HepG2 (cell line): ENCODE measurements at regions not wholly inside any gene's neighbourhood (a gene's known extent, or its start where the extent isn't known, plus 50 kb on each side); places are given as distances from the start of the nearest gene placed in this dataset.

Experiments used
- ATAC-seq: fragments of 200-7000 bp; cut with Tn5 transposase; 3 replicates; pipeline ENCODE4 v1.9.1; 2020; ENCODE audit warnings: mild to moderate bottlenecking, moderate library complexity
- BruUV-seq: library from RNA; stranded (reverse); fragments of 400-500 nt; replicated peaks from 2 replicates; lab custom pipeline; 2021; lab: Mats Ljungman, UMichigan
- CTCF ChIA-PET: fragments of 300-600 bp; formaldehyde crosslinking; extraction: SDS; loops from one replicate; lab custom pipeline; 2021; ENCODE audit warnings: low total read pairs, inconsistent platforms, low intra/inter-chr PET ratio; lab: Yijun Ruan, JAX
- POLR2A ChIA-PET: fragments of 350-600 bp; sonication (Branson Sonifier 250); formaldehyde crosslinking; loops from one replicate; lab custom pipeline; 2020; ENCODE audit warnings: antibody characterized with exemption, inconsistent platforms; lab: Yijun Ruan, JAX
- DNase-seq: peaks from one replicate; pipeline ENCODE4 v3.0.0-alpha.2; 2015; ENCODE audit warnings: low spot score
- FAIRE-seq: peaks from 3 replicates; lab custom pipeline; 2011; peaks lifted over from hg19 to GRCh38; lab: Jason Lieb, UNC
- H2AFZ ChIP-seq: one replicate; pipeline ENCODE4 v1.6.1; 2011; ENCODE audit warnings: low read length, inconsistent platforms
- H3K27ac ChIP-seq: fragments of 300-600 bp; 3 replicates; pipeline ENCODE4 v1.8.0; 2011; ENCODE audit warnings: mixed run types, mild to moderate bottlenecking, mixed read lengths, low read length, inconsistent platforms; ENCODE audit not compliant: insufficient read depth; ENCODE audit errors: extremely low read length
- H3K27me3 ChIP-seq, 2 experiments: fragments of 200-600 bp in 1 of 2; 2 replicates in 1 of 2; 3 replicates in 1 of 2; pipeline versions ENCODE4 v1.6.0 to v1.8.0; 2011; ENCODE audit warnings: low read length in 2 of 2, mild to moderate bottlenecking in 2 of 2, moderate library complexity in 2 of 2, inconsistent platforms in 1 of 2; ENCODE audit not compliant: insufficient read depth in 2 of 2, control insufficient read depth in 1 of 2
- H3K36me3 ChIP-seq, 2 experiments: fragments of 200-600 bp in 1 of 2; replicated peaks in 1 of 2; 2 replicates in 1 of 2; 3 replicates in 1 of 2; pipeline versions ENCODE4 v1.5.1 to v1.8.0; 2011; ENCODE audit warnings: low read length in 2 of 2, inconsistent platforms in 1 of 2; ENCODE audit not compliant: insufficient read depth in 2 of 2, control insufficient read depth in 1 of 2
- H3K4me1 ChIP-seq: 2 replicates; pipeline ENCODE4 v1.5.1; 2012; ENCODE audit warnings: low read length, inconsistent platforms; ENCODE audit not compliant: insufficient read depth
- H3K4me2 ChIP-seq: 2 replicates; pipeline ENCODE4 v1.6.0; 2011; ENCODE audit warnings: low read depth, low read length, inconsistent platforms
- H3K4me3 ChIP-seq, 3 experiments: fragments of 200-600 bp in 1 of 3; sonication (generic), shearing (Covaris generic) in 1 of 3; replicated peaks in 1 of 3; 2 replicates each; pipeline ENCODE4 v1.5.1; 2011 to 2016; ENCODE audit warnings: low read length in 3 of 3, inconsistent platforms in 2 of 3, low read depth in 2 of 3, mild to moderate bottlenecking in 2 of 3, control low read depth in 1 of 3, mixed read lengths in 1 of 3; ENCODE audit not compliant: insufficient read depth in 1 of 3
- H3K79me2 ChIP-seq: one replicate; pipeline ENCODE4 v1.6.1; 2011; ENCODE audit warnings: low read length, inconsistent platforms; ENCODE audit not compliant: insufficient read depth
- H3K9ac ChIP-seq: 2 replicates; pipeline ENCODE4 v1.6.0; 2011; ENCODE audit warnings: mild to moderate bottlenecking, low read depth, low read length, inconsistent platforms; ENCODE audit not compliant: insufficient read depth
- H3K9me3 ChIP-seq: 2 replicates; pipeline ENCODE4 v1.5.1; 2012; ENCODE audit warnings: mild to moderate bottlenecking, low read length
- H4K20me1 ChIP-seq: 2 replicates; pipeline ENCODE4 v1.6.0; 2011; ENCODE audit warnings: inconsistent platforms, mild to moderate bottlenecking, low read length, moderate library complexity; ENCODE audit not compliant: insufficient read depth
- CENPBD1 ChIP-seq: sonication (generic); formaldehyde crosslinking; IDR thresholded peaks from 2 replicates; pipeline ENCODE4 v1.8.0; 2022; ENCODE audit warnings: missing genetic modification reagents, low read depth, mild to moderate bottlenecking, borderline replicate concordance
- FOXO1 ChIP-seq: sonication (generic); formaldehyde crosslinking; IDR thresholded peaks from 2 replicates; pipeline ENCODE4 v1.4.0; 2020; ENCODE audit warnings: missing genetic modification reagents
- HHEX ChIP-seq: IDR thresholded peaks from 2 replicates; pipeline ENCODE4 v1.6.1; 2016; ENCODE audit warnings: control low read depth
- HNF4G ChIP-seq, 2 experiments: sonication (generic) in 1 of 2; formaldehyde crosslinking in 1 of 2; IDR thresholded peaks; 2 replicates each; pipeline versions ENCODE4 v1.4.0 to v1.6.1; 2011 to 2020; ENCODE audit warnings: borderline replicate concordance in 2 of 2, low read depth in 2 of 2, mild to moderate bottlenecking in 2 of 2, low read length in 1 of 2, missing genetic modification reagents in 1 of 2, moderate library complexity in 1 of 2
- ISX ChIP-seq: sonication (generic); formaldehyde crosslinking; conservative IDR thresholded peaks from 2 replicates; pipeline ENCODE4 v1.5.0; 2020; ENCODE audit warnings: missing genetic modification reagents
- KDM6A ChIP-seq: IDR thresholded peaks from 2 replicates; pipeline ENCODE4 v1.6.1; 2016; ENCODE audit warnings: low read depth
- PBX3 ChIP-seq: sonication (generic); formaldehyde crosslinking; IDR thresholded peaks from 2 replicates; pipeline ENCODE4 v1.8.1; 2023; ENCODE audit warnings: missing genetic modification reagents, inconsistent platforms, borderline replicate concordance
- RXRA ChIP-seq: sonication (generic); formaldehyde crosslinking; IDR thresholded peaks from 2 replicates; pipeline ENCODE4 v1.5.1; 2020; ENCODE audit warnings: missing genetic modification reagents
- SKIL ChIP-seq: sonication (generic); formaldehyde crosslinking; IDR thresholded peaks from 2 replicates; pipeline ENCODE4 v1.8.0; 2022; ENCODE audit warnings: missing genetic modification reagents, mild to moderate bottlenecking, moderate library complexity, borderline replicate concordance
- SOX5 ChIP-seq: IDR thresholded peaks from 2 replicates; pipeline ENCODE4 v1.6.1; 2016; ENCODE audit warnings: borderline replicate concordance
- THAP7 ChIP-seq: sonication (generic); formaldehyde crosslinking; IDR thresholded peaks from 2 replicates; pipeline ENCODE4 v1.8.1; 2023; ENCODE audit warnings: mild to moderate bottlenecking, missing genetic modification reagents
- YEATS2 ChIP-seq: sonication (generic); formaldehyde crosslinking; IDR thresholded peaks from 2 replicates; pipeline ENCODE4 v1.4.0; 2020; ENCODE audit warnings: missing genetic modification reagents, borderline replicate concordance
- ZBTB43 ChIP-seq: sonication (generic); formaldehyde crosslinking; conservative IDR thresholded peaks from 2 replicates; pipeline ENCODE4 v1.4.0; 2020; ENCODE audit warnings: missing genetic modification reagents
- ZNF18 ChIP-seq: sonication (generic); formaldehyde crosslinking; IDR thresholded peaks from 2 replicates; pipeline ENCODE4 v1.8.0; 2022; ENCODE audit warnings: mild to moderate bottlenecking, missing genetic modification reagents; ENCODE audit not compliant: insufficient replicate concordance
- ZNF224 ChIP-seq: sonication (generic); formaldehyde crosslinking; IDR thresholded peaks from 2 replicates; pipeline ENCODE4 v1.5.0; 2020; ENCODE audit warnings: mild to moderate bottlenecking, missing genetic modification reagents
- ZNF263 ChIP-seq: sonication (generic); formaldehyde crosslinking; IDR thresholded peaks from 2 replicates; pipeline ENCODE4 v1.4.0; 2020; ENCODE audit warnings: missing genetic modification reagents
- ZNF644 ChIP-seq: IDR thresholded peaks from 2 replicates; pipeline ENCODE4 v1.6.1; 2016; ENCODE audit warnings: low read depth
- ZNF652 ChIP-seq: IDR thresholded peaks from 2 replicates; pipeline ENCODE4 v1.6.1; 2016; ENCODE audit warnings: low read depth, borderline replicate concordance
- WGBS: methylation state at CpG from one replicate; pipeline ENCODE4 v1.1.6; 2017; ENCODE audit warnings: low lambda C conversion rate; 5-methylcytosine and 5-hydroxymethylcytosine counted together
- in situ Hi-C: cut with HindIII; loops from 2 replicates; pipeline ENCODE4 v1.10.0; 2017; ENCODE audit warnings: low pct_unique_long_range_greater_than_20kb; ENCODE audit not compliant: extremely low pct_ligation_motif_present
- intact Hi-C: fragments of 100-400 bp; cut with micrococcal nuclease; formaldehyde crosslinking; loops from one replicate; pipeline ENCODE4 v1.10.0; 2022; ENCODE audit not compliant: unreplicated experiment

- H3K9ac ChIP-seq, result no peak overlapping the region
- no TSS peak for BruUV-seq
These were observed 147.5 kb downstream of the NDFIP2 start for GRCh38 chr13:79628463-79628862.

More at GRCh38 chr13:79628463-79628862, 147.5 kb downstream of the NDFIP2 start:
- H3K79me2 ChIP-seq, result no peaks in the 10 kb centered on the region
- no peaks in the 10 kb centered on the region for H3K9me3 ChIP-seq
- H3K4me2 ChIP-seq, result no peak overlapping the region
- CTCF ChIA-PET, result no interaction called here
- WGBS, result 31% methylated on average over 4 of the region's 4 CpGs
- H3K27ac ChIP-seq, result no peak overlapping the region
- no peak overlapping the region for H3K4me3 ChIP-seq
- H3K36me3 ChIP-seq, result no peaks in the 10 kb centered on the region
- DNase-seq, result no peak
- H3K27me3 ChIP-seq, result no peaks in the 10 kb centered on the region
- in situ Hi-C loops, result no loop called here
- no peak for TF ChIP-seq YEATS2 (CRISPR knock-in tag)
- TF ChIP-seq ZNF652, result no peak
- TF ChIP-seq THAP7 (CRISPR knock-in tag), result no peak
- no peak for TF ChIP-seq PBX3 (CRISPR knock-in tag)
- no peak for TF ChIP-seq CENPBD1 (CRISPR knock-in tag)
- TF ChIP-seq ISX (CRISPR knock-in tag), result no peak
- TF ChIP-seq FOXO1 (CRISPR knock-in tag), result no peak
- TF ChIP-seq ZNF644 (CRISPR knock-in tag), result no peak
- no peak for TF ChIP-seq RXRA
- TF ChIP-seq ZNF18 (CRISPR knock-in tag), result no peak
- TF ChIP-seq ZNF224, result no peak
- TF ChIP-seq SKIL (CRISPR knock-in tag), result no peak
- no peak for TF ChIP-seq HNF4G (IDR thresholded peaks at IDR 0.05; ENCODE audit: borderline replicate concordance, low read depth, low read length)
- no peak for TF ChIP-seq HNF4G (CRISPR knock-in tag; IDR thresholded peaks at IDR 0.05; ENCODE audit: borderline replicate concordance, low read depth)
- no peak for TF ChIP-seq SOX5 (CRISPR knock-in tag)
- no peak for TF ChIP-seq HHEX (CRISPR knock-in tag)
- no peak for TF ChIP-seq ZBTB43 (CRISPR knock-in tag)
- TF ChIP-seq KDM6A (CRISPR knock-in tag), result no peak
- TF ChIP-seq ZNF263 (CRISPR knock-in tag), result no peak
- TF ChIP-seq, all 625 proteins: peak for 0
- no peak overlapping the region for H2AFZ ChIP-seq
- no peaks in the 10 kb centered on the region for H4K20me1 ChIP-seq
- no peak for FAIRE-seq
- H3K4me1 ChIP-seq, result peaks cover 10% of the 10 kb centered on the region; the same call in 1 of the 2 replicates
- no peak for ATAC-seq
- POLR2A ChIA-PET, result no interaction called here
- intact Hi-C loops, result no loop called here
